Ovary (tissue), 7 donors: ENCODE measurements at regions not wholly inside any gene's neighbourhood (a gene's known extent, or its start where the extent isn't known, plus 50 kb on each side); places are given as distances from the start of the nearest gene placed in this dataset.
"Not testable (repeated sequence)": the region's sequence is repeated elsewhere in the genome, so short reads cannot be mapped to it uniquely, and the experiment has no call there.

Experiments
- DNase-seq, 5 donors: peaks; one replicate each; pipeline ENCODE4 v3.0.0-alpha.2; 2019 to 2020
- H3K27ac ChIP-seq, 2 donors: fragments of 200-600 bp; one replicate each; pipeline versions ENCODE4 v1.5.1 to v1.8.0; 2019 to 2022
- H3K27me3 ChIP-seq: fragments of 200-600 bp; one replicate; pipeline ENCODE4 v1.8.0; 2022
- H3K36me3 ChIP-seq: fragments of 200-600 bp; sonication (generic); one replicate; pipeline ENCODE4 v1.5.1; 2019
- H3K4me1 ChIP-seq: one replicate; pipeline ENCODE4 v1.8.1; 2013; ENCODE audit warnings: mild to moderate bottlenecking, moderate library complexity; ENCODE audit not compliant: insufficient read depth
- H3K4me3 ChIP-seq: fragments of 200-600 bp; sonication (generic); one replicate; pipeline ENCODE4 v1.5.1; 2017
- H3K9me3 ChIP-seq, 2 donors: fragments of 200-600 bp in 1 of 2; sonication (generic) in 1 of 2; one replicate each; pipeline versions ENCODE4 v1.5.1 to v1.8.1; 2013 to 2019; ENCODE audit warnings: mild to moderate bottlenecking in 1 of 2, moderate library complexity in 1 of 2
- EP300 ChIP-seq: sonication (generic); formaldehyde crosslinking; IDR thresholded peaks from one replicate; pipeline ENCODE4 v1.6.1; 2017; ENCODE audit warnings: antibody characterized with exemption
- POLR2A ChIP-seq: fragments of 450-650 bp; IDR thresholded peaks from one replicate; pipeline ENCODE4 v1.6.1; 2017; ENCODE audit warnings: antibody characterized with exemption, mild to moderate bottlenecking, moderate library complexity
- whole genome bisulfite sequencing, 3 donors: extraction: QIAGEN DNeasy Blood & Tissue Kit in 1 of 3; methylation state at CpG; one replicate each; pipeline versions ENCODE4 v1.1.5 to v1.1.7; 2013 to 2017; 5-methylcytosine and 5-hydroxymethylcytosine counted together
- intact Hi-C, 4 donors: fragments of 100-400 bp; cut with DNase I; formaldehyde crosslinking; loops; one replicate each; pipeline versions ENCODE4 v1.11.0 to v1.15.1; 2022 to 2023
- TF ChIP-seq, protein P1 (sequence below), 3 donors: fragments of 450-650 bp in 2 of 3; fragments of 200-600 bp in 1 of 3; IDR thresholded peaks; one replicate each; pipeline versions ENCODE4 v1.5.1 to v1.8.0; 2016 to 2022; ENCODE audit warnings: antibody characterized with exemption in 3 of 3, mild to moderate bottlenecking in 1 of 3
- donor health status: DM: no; HTN: no; CAD: no; lungs with moderate emphysema.
- donor health status: DM: no; HTN: no; CAD: no.
- donor health status: Bipolar disorder and iron deficiency.
- donor health status: DM: no; HTN: no; CAD: no.
- donor health status: DM: yes; HTN: yes; CAD: no.

DNA sequence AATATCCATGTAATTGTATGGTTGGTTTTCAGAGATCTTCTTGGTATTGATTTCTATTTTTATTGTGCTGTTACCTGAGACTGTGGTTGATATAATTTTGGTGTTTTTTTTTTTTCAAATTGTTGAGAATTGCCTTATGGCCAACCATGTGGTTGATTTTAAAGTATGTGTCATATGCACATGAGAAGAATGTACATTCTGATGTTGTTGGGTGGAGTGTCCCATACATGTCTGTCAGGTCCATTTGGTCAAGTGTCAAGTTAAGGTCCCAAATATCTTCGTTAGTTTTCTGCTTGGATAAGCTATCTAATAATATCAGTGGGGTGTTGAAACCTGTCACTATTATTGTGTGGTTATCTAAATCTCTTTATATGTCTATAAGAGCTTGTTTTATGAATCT is 160.0 kb upstream of the ITGA1 start:
- Histone ChIP-seq H3K36me3 (no peaks in the 10 kb centered on the region), H3K27me3 (no peaks in the 10 kb centered on the region), H3K4me3 (no peak overlapping the region), H3K4me1 (no peaks in the 10 kb centered on the region), H3K9me3 (no peaks in the 10 kb centered on the region), H3K27ac (no peak overlapping the region)
- TF ChIP-seq POLR2A (no peak), EP300 (no peak)
- TF ChIP-seq, protein P1, sequence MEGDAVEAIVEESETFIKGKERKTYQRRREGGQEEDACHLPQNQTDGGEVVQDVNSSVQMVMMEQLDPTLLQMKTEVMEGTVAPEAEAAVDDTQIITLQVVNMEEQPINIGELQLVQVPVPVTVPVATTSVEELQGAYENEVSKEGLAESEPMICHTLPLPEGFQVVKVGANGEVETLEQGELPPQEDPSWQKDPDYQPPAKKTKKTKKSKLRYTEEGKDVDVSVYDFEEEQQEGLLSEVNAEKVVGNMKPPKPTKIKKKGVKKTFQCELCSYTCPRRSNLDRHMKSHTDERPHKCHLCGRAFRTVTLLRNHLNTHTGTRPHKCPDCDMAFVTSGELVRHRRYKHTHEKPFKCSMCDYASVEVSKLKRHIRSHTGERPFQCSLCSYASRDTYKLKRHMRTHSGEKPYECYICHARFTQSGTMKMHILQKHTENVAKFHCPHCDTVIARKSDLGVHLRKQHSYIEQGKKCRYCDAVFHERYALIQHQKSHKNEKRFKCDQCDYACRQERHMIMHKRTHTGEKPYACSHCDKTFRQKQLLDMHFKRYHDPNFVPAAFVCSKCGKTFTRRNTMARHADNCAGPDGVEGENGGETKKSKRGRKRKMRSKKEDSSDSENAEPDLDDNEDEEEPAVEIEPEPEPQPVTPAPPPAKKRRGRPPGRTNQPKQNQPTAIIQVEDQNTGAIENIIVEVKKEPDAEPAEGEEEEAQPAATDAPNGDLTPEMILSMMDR (IDR thresholded peaks at IDR 0.05), result no peak
- intact Hi-C loops, result no loop called here
- no peak for DNase-seq
- WGBS, 3 donors, result 44 to 71% (median 58%) methylated on average over 1 of the region's 1 CpG

DNA sequence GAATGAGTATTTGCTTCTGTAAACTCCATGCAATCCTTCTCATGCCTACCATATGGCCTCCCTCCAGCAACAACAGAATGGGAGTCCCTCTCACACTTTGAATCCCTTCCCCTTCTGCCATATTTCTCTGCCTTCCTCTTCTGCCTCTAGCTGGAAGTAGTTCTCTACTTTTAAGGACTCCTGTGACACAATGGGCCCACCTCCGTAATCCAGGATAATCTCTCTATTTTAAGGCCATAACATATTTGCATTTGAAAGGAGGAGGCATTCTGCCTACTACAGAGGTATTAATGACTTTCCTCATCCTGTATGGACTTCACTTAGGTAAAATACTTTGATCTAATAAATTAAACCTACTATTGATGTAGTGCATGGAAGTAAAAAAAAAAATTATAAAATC is 155.4 kb upstream of the ITGA1 start:
- H3K27ac ChIP-seq, result no peak overlapping the region
- no peak for DNase-seq
- no peak for TF ChIP-seq EP300
- TF ChIP-seq POLR2A, result no peak
- TF ChIP-seq, protein P1 (IDR thresholded peaks at IDR 0.05), result no peak
- WGBS, 3 donors, result 88 to 92% (median 88%) methylated on average over 1 of the region's 1 CpG
- no peaks in the 10 kb centered on the region for H3K27me3 ChIP-seq
- intact Hi-C loops, result no loop called here
- no peaks in the 10 kb centered on the region for H3K9me3 ChIP-seq
- H3K36me3 ChIP-seq, result no peaks in the 10 kb centered on the region
- no peak overlapping the region for H3K4me3 ChIP-seq
- no peaks in the 10 kb centered on the region for H3K4me1 ChIP-seq

DNA sequence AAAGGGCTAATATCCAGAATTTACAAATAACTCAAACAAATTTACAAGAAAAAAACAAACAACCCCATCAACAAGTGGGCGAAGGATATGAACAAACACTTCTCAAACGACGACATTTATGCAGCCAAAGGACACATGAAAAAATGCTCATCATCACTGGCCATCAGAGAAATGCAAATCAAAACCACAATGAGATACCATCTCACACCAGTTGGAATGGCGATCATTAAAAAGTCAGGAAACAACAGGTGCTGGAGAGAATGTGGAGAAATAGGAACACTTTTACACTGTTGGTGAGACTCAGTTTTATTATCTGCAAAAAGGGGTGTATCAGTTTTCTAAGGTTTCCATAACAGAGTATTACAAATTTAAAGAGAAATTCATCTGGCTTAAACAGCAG is 153.5 kb upstream of the ITGA1 start:
- H3K36me3 ChIP-seq, H3K4me3 ChIP-seq, H3K9me3 ChIP-seq, intact Hi-C loops, H3K4me1 ChIP-seq, H3K27ac ChIP-seq, H3K27me3 ChIP-seq, DNase-seq: not testable (repeated sequence)
- 93 to 94% (median 94%) methylated on average over 4 of the region's 4 CpGs for WGBS, 3 donors

DNA sequence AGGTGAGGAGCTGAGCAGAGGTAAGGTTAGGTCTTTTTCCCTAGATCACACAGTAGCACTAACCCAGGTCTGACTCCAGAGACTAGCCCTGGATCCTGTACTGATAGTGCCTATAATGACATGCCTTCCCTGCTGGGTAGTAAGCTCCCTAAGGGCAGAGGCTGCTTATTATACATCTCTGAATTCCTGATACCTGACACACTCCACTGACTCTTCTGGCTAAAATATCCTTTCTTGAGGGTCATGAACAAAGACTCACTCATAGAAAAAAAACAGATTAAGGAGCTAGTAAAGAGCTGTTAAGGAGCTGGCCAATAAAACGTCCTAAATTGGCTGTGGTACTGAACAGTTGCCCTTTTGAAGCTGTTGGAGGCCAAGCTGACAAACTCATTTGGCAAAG is 149.0 kb upstream of the ITGA1 start:
- TF ChIP-seq, protein P1 (IDR thresholded peaks at IDR 0.05), result no peak
- TF ChIP-seq POLR2A (no peak), EP300 (no peak)
- no peak overlapping the region for H3K4me3 ChIP-seq
- H3K4me1 ChIP-seq, result no peaks in the 10 kb centered on the region
- intact Hi-C loops, result no loop called here
- H3K27me3 ChIP-seq, result no peaks in the 10 kb centered on the region
- H3K27ac ChIP-seq, result no peak overlapping the region
- no peak for DNase-seq
- H3K36me3 ChIP-seq, result no peaks in the 10 kb centered on the region
- H3K9me3 ChIP-seq, result no peaks in the 10 kb centered on the region
- 8 to 18% (median 12%) methylated on average over 1 of the region's 1 CpG for WGBS, 3 donors

DNA sequence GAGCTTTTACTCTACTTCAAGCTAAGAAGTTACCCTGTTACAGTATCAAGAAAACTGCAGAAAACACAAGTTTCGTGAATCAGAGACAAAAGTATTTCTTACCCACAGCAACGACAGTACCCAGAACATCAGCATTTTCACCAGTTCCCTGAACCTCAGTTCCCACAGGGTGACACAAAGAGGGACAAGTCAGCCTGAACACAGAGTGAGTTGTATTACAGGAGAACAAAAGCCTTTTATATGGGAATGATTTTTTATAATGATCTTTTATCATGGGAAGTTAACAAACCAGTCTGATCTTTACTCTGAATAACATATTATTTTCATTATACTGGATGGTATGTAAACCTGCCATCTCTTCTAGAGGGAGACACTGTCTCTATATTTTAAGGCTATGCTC is 139.0 kb upstream of the ITGA1 start:
- Histone ChIP-seq H3K4me1 (no peaks in the 10 kb centered on the region), H3K27ac (no peak overlapping the region), H3K4me3 (no peak overlapping the region), H3K36me3 (no peaks in the 10 kb centered on the region), H3K9me3 (no peaks in the 10 kb centered on the region), H3K27me3 (no peaks in the 10 kb centered on the region)
- no peak for DNase-seq
- TF ChIP-seq POLR2A, result no peak
- TF ChIP-seq, protein P1 (IDR thresholded peaks at IDR 0.05), result no peak
- no peak for TF ChIP-seq EP300
- intact Hi-C loops, result no loop called here
- 76 to 95% (median 79%) methylated on average over 2 of the region's 2 CpGs for WGBS, 3 donors
